SJCRH30 (cell line): ENCODE measurements at regions not wholly inside any gene's neighbourhood (a gene's known extent, or its start where the extent isn't known, plus 50 kb on each side); places are given as distances from the start of the nearest gene placed in this dataset.

Experiments used
- DNase-seq, 2 experiments: peaks; one replicate each; pipeline ENCODE4 v3.0.0-alpha.2; 2015 to 2020
- H3K27ac ChIP-seq: fragments of 250-450 bp; sonication (Bioruptor Pico); 2 replicates; pipeline ENCODE4 v1.5.1; 2020; ENCODE audit warnings: mild to moderate bottlenecking, moderate library complexity
- H3K27me3 ChIP-seq: fragments of 250-450 bp; sonication (Bioruptor Pico); 2 replicates; pipeline ENCODE4 v1.5.1; 2020; ENCODE audit warnings: mild to moderate bottlenecking, moderate library complexity
- H3K36me3 ChIP-seq: fragments of 250-450 bp; sonication (Bioruptor Pico); 2 replicates; pipeline ENCODE4 v1.5.1; 2020; ENCODE audit warnings: mild to moderate bottlenecking, moderate library complexity
- H3K4me1 ChIP-seq: fragments of 250-450 bp; sonication (Bioruptor Pico); 2 replicates; pipeline ENCODE4 v1.5.1; 2020; ENCODE audit warnings: mild to moderate bottlenecking, moderate library complexity
- H3K4me3 ChIP-seq: fragments of 250-450 bp; sonication (Bioruptor Pico); 2 replicates; pipeline ENCODE4 v1.5.1; 2020; ENCODE audit warnings: mild to moderate bottlenecking, moderate library complexity
- H3K9me3 ChIP-seq: fragments of 250-450 bp; sonication (Bioruptor Pico); replicated peaks from 2 replicates; pipeline ENCODE4 v1.5.1; 2020; ENCODE audit warnings: mild to moderate bottlenecking, moderate library complexity

GRCh38 chr6:120876931-120877330, 457.3 kb downstream of the TBC1D32 start:
- no peak overlapping the region for H3K4me3 ChIP-seq
- no peak overlapping the region for H3K27ac ChIP-seq
- no peaks in the 10 kb centered on the region for H3K36me3 ChIP-seq
- H3K9me3 ChIP-seq = no peaks in the 10 kb centered on the region
- DNase-seq = no peak
- no peaks in the 10 kb centered on the region for H3K27me3 ChIP-seq
- H3K4me1 ChIP-seq = no peaks in the 10 kb centered on the region

GRCh38 chr6:120876424-120876823, 457.9 kb downstream of the TBC1D32 start:
- H3K4me3 ChIP-seq = no peak overlapping the region
- DNase-seq = no peak
- H3K36me3 ChIP-seq = no peaks in the 10 kb centered on the region
- no peaks in the 10 kb centered on the region for H3K9me3 ChIP-seq
- H3K27me3 ChIP-seq = no peaks in the 10 kb centered on the region
- no peak overlapping the region for H3K27ac ChIP-seq
- no peaks in the 10 kb centered on the region for H3K4me1 ChIP-seq

- Histone ChIP-seq H3K36me3 (no peaks in the 10 kb centered on the region), H3K4me1 (no peaks in the 10 kb centered on the region), H3K9me3 (no peaks in the 10 kb centered on the region), H3K4me3 (no peak overlapping the region), H3K27me3 (no peaks in the 10 kb centered on the region), H3K27ac (no peak overlapping the region)
- DNase-seq = no peak
Observed at GRCh38 chr6:120875900-120876299, 458.4 kb downstream of the TBC1D32 start.

- DNase-seq = no peak
- Histone ChIP-seq H3K4me1 (no peaks in the 10 kb centered on the region), H3K9me3 (no peaks in the 10 kb centered on the region), H3K27me3 (no peaks in the 10 kb centered on the region), H3K4me3 (no peak overlapping the region), H3K36me3 (no peaks in the 10 kb centered on the region), H3K27ac (no peak overlapping the region)
Observed at GRCh38 chr6:120874422-120874821, 459.9 kb downstream of the TBC1D32 start.

GRCh38 chr6:120873125-120873865, 461.0 kb downstream of the TBC1D32 start:
- DNase-seq = no peak
- Histone ChIP-seq H3K36me3 (no peaks in the 10 kb centered on the region), H3K27ac (no peak overlapping the region), H3K9me3 (no peaks in the 10 kb centered on the region), H3K4me3 (no peak overlapping the region), H3K4me1 (no peaks in the 10 kb centered on the region), H3K27me3 (no peaks in the 10 kb centered on the region)

- no peaks in the 10 kb centered on the region for H3K36me3 ChIP-seq
- no peaks in the 10 kb centered on the region for H3K27me3 ChIP-seq
- no peak for DNase-seq
- no peaks in the 10 kb centered on the region for H3K9me3 ChIP-seq
- no peak overlapping the region for H3K4me3 ChIP-seq
- no peak overlapping the region for H3K27ac ChIP-seq
- H3K4me1 ChIP-seq = no peaks in the 10 kb centered on the region
Observed at GRCh38 chr6:120872262-120872578, 462.1 kb downstream of the TBC1D32 start.

- no peaks in the 10 kb centered on the region for H3K9me3 ChIP-seq
- no peak overlapping the region for H3K27ac ChIP-seq
- H3K27me3 ChIP-seq = no peaks in the 10 kb centered on the region
- H3K4me1 ChIP-seq = no peaks in the 10 kb centered on the region
- H3K4me3 ChIP-seq = peak overlapping the region; percentile 18; the same call in 1 of the 2 replicates
- DNase-seq = peak; percentile 34 to 37
- H3K36me3 ChIP-seq = no peaks in the 10 kb centered on the region
Observed at GRCh38 chr6:120871416-120872261, 462.6 kb downstream of the TBC1D32 start.

GRCh38 chr6:120869397-120869796, 464.9 kb downstream of the TBC1D32 start:
- H3K36me3 ChIP-seq = no peaks in the 10 kb centered on the region
- DNase-seq = peak in 1 of 2 experiments; percentile 44
- no peaks in the 10 kb centered on the region for H3K4me1 ChIP-seq
- H3K9me3 ChIP-seq = no peaks in the 10 kb centered on the region
- H3K4me3 ChIP-seq = no peak overlapping the region
- H3K27ac ChIP-seq = no peak overlapping the region
- no peaks in the 10 kb centered on the region for H3K27me3 ChIP-seq

GRCh38 chr6:120857422-120857821, 476.9 kb downstream of the TBC1D32 start:
- Histone ChIP-seq H3K4me1 (no peaks in the 10 kb centered on the region), H3K36me3 (no peaks in the 10 kb centered on the region), H3K4me3 (no peak overlapping the region), H3K27ac (no peak overlapping the region), H3K9me3 (no peaks in the 10 kb centered on the region), H3K27me3 (no peaks in the 10 kb centered on the region)
- DNase-seq = no peak

GRCh38 chr6:120854583-120854982, 479.7 kb downstream of the TBC1D32 start:
- Histone ChIP-seq H3K9me3 (no peaks in the 10 kb centered on the region), H3K36me3 (no peaks in the 10 kb centered on the region), H3K4me3 (no peak overlapping the region), H3K27me3 (no peaks in the 10 kb centered on the region), H3K27ac (no peak overlapping the region), H3K4me1 (no peaks in the 10 kb centered on the region)
- DNase-seq = no peak

- H3K9me3 ChIP-seq = no peaks in the 10 kb centered on the region
- H3K4me1 ChIP-seq = no peaks in the 10 kb centered on the region
- no peak overlapping the region for H3K27ac ChIP-seq
- DNase-seq = no peak
- no peaks in the 10 kb centered on the region for H3K36me3 ChIP-seq
- H3K4me3 ChIP-seq = no peak overlapping the region
- no peaks in the 10 kb centered on the region for H3K27me3 ChIP-seq
Observed at GRCh38 chr6:120853489-120853888, 480.8 kb downstream of the TBC1D32 start.

GRCh38 chr6:120852293-120852849, 481.9 kb downstream of the TBC1D32 start:
- no peaks in the 10 kb centered on the region for H3K4me1 ChIP-seq
- no peak overlapping the region for H3K27ac ChIP-seq
- no peaks in the 10 kb centered on the region for H3K9me3 ChIP-seq
- H3K27me3 ChIP-seq = no peaks in the 10 kb centered on the region
- H3K4me3 ChIP-seq = no peak overlapping the region
- no peaks in the 10 kb centered on the region for H3K36me3 ChIP-seq
- no peak for DNase-seq

GRCh38 chr6:120826253-120826652, 508.0 kb downstream of the TBC1D32 start:
- peak; percentile 33 to 55 for DNase-seq
- no peak overlapping the region for H3K4me3 ChIP-seq
- no peaks in the 10 kb centered on the region for H3K9me3 ChIP-seq
- H3K36me3 ChIP-seq = no peaks in the 10 kb centered on the region
- no peaks in the 10 kb centered on the region for H3K27me3 ChIP-seq
- H3K27ac ChIP-seq = no peak overlapping the region
- H3K4me1 ChIP-seq = no peaks in the 10 kb centered on the region; the same call in 1 of the 2 replicates

- Histone ChIP-seq H3K36me3 (no peaks in the 10 kb centered on the region), H3K4me1 (no peaks in the 10 kb centered on the region), H3K9me3 (no peaks in the 10 kb centered on the region), H3K4me3 (no peak overlapping the region), H3K27ac (no peak overlapping the region), H3K27me3 (no peaks in the 10 kb centered on the region)
- no peak for DNase-seq
Observed at GRCh38 chr6:120816794-120817193, 517.5 kb downstream of the TBC1D32 start.

GRCh38 chr6:120805276-120805675, 529.0 kb downstream of the TBC1D32 start:
- Histone ChIP-seq H3K27me3 (no peaks in the 10 kb centered on the region), H3K36me3 (no peaks in the 10 kb centered on the region), H3K4me3 (no peak overlapping the region), H3K9me3 (no peaks in the 10 kb centered on the region), H3K4me1 (no peaks in the 10 kb centered on the region), H3K27ac (no peak overlapping the region)
- no peak for DNase-seq
